K562 (cell line): ENCODE measurements at regions not wholly inside any gene's neighbourhood (a gene's known extent, or its start where the extent isn't known, plus 50 kb on each side); places are given as distances from the start of the nearest gene placed in this dataset.
A peak's percentile ranks its signal among the peaks of the same experiment; 100 is the strongest.

ENCODE experiments used
- EP400 ChIP-seq: fragments of 450-650 bp; IDR thresholded peaks from 2 replicates; pipeline ENCODE4 v1.6.1; 2017; ENCODE audit warnings: antibody characterized with exemption, mild to moderate bottlenecking, moderate library complexity
- PRMT5 ChIP-seq: sonication (generic); formaldehyde crosslinking; IDR thresholded peaks from 2 replicates; pipeline ENCODE4 v1.5.0; 2020; ENCODE audit warnings: missing genetic modification reagents
- PYGO2 ChIP-seq: fragments of 450-650 bp; IDR thresholded peaks from 2 replicates; pipeline ENCODE4 v1.6.1; 2016; ENCODE audit warnings: mild to moderate bottlenecking, missing genetic modification characterization, moderate library complexity, missing compliant biosample characterization
- TEAD2 ChIP-seq: fragments of 450-650 bp; IDR thresholded peaks from 2 replicates; pipeline ENCODE4 v1.6.1; 2016; ENCODE audit warnings: missing genetic modification characterization, control low read depth, missing compliant biosample characterization
- ZBTB40 ChIP-seq, 2 experiments: fragments of 450-650 bp in 1 of 2; sonication (generic) in 1 of 2; formaldehyde crosslinking in 1 of 2; IDR thresholded peaks; 2 replicates each; pipeline versions ENCODE4 v1.7.1 to v1.9.0; 2016 to 2022; ENCODE audit warnings: inconsistent platforms in 1 of 2, mild to moderate bottlenecking in 1 of 2, missing genetic modification reagents in 1 of 2
- ZFP30 ChIP-seq: fragments of 250-450 bp; sonication (Bioruptor Pico); IDR thresholded peaks from 2 replicates; pipeline ENCODE4 v1.8.0; 2022; ENCODE audit warnings: moderate library complexity, mild to moderate bottlenecking, inconsistent platforms, borderline replicate concordance
- ZNF124 ChIP-seq: sonication (generic); formaldehyde crosslinking; IDR thresholded peaks from 2 replicates; pipeline ENCODE4 v1.8.1; 2022; ENCODE audit warnings: missing genetic modification reagents
- ZNF407 ChIP-seq: fragments of 450-650 bp; IDR thresholded peaks from 2 replicates; pipeline ENCODE4 v1.6.1; 2016; ENCODE audit warnings: low read depth
- TF ChIP-seq, protein P1 (sequence below): fragments of 450-650 bp; IDR thresholded peaks from 2 replicates; pipeline ENCODE4 v1.7.0; 2016; ENCODE audit warnings: borderline replicate concordance

GRCh38 chr15:24878153-24878552, 76.6 kb upstream of the SNRPN start (continued):
- peak; percentile 83 for TF ChIP-seq ZNF407
- no peak for TF ChIP-seq ZNF124 (CRISPR knock-in tag)
- TF ChIP-seq TEAD2 (tag) = no peak
- TF ChIP-seq EP400 = no peak
- no peak for TF ChIP-seq ZFP30
- TF ChIP-seq, protein P1, sequence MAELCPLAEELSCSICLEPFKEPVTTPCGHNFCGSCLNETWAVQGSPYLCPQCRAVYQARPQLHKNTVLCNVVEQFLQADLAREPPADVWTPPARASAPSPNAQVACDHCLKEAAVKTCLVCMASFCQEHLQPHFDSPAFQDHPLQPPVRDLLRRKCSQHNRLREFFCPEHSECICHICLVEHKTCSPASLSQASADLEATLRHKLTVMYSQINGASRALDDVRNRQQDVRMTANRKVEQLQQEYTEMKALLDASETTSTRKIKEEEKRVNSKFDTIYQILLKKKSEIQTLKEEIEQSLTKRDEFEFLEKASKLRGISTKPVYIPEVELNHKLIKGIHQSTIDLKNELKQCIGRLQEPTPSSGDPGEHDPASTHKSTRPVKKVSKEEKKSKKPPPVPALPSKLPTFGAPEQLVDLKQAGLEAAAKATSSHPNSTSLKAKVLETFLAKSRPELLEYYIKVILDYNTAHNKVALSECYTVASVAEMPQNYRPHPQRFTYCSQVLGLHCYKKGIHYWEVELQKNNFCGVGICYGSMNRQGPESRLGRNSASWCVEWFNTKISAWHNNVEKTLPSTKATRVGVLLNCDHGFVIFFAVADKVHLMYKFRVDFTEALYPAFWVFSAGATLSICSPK = no peak
- TF ChIP-seq PYGO2 = no peak
- 0 out of 2 replicates have a peak, but pooled peaks have one; percentile 47 for TF ChIP-seq ZBTB40 (IDR thresholded peaks at IDR 0.05)
- TF ChIP-seq ZBTB40 (CRISPR knock-in tag; IDR thresholded peaks at IDR 0.05) = no peak
- no peak for TF ChIP-seq PRMT5 (CRISPR knock-in tag)
